ENCODE measurements at regions not wholly inside any gene's neighbourhood (a gene's known extent, or its start where the extent isn't known, plus 50 kb on each side); places are given as distances from the start of the nearest gene placed in this dataset.

GRCh38 chr20:51898788-51899187 lies 96.5 kb upstream of the SALL4 start:
- peaks cover 0 to 4% (median 0%) of the 10 kb centered on the region in 5 donors for H3K36me3 Mint-ChIP-seq
- Histone ChIP-seq H3K27ac (ENCODE audit: low read depth, low read length) (no peak overlapping the region), H3K9me3 (ENCODE audit: control insufficient read depth in 2 of 3, low read length in 3 of 3) (no peaks in the 10 kb centered on the region), H3K36me3 (ENCODE audit: control insufficient read depth in 2 of 3, insufficient read depth in 3 of 3, low read length in 3 of 3) (no peaks in the 10 kb centered on the region), H3K4me3 (ENCODE audit: low read length) (no peak overlapping the region), H3K4me1 (ENCODE audit: control insufficient read depth in 2 of 2, insufficient read depth in 2 of 2, low read length in 2 of 2) (no peaks in the 10 kb centered on the region), H3K27me3 (ENCODE audit: control insufficient read depth in 2 of 2, insufficient read depth in 2 of 2, low read length in 2 of 2) (no peaks in the 10 kb centered on the region)
- DNase-seq (no peak), ATAC-seq (no peak)
- peaks cover 0 to 15% (median 4%) of the 10 kb centered on the region in 11 donors for H3K9me3 Mint-ChIP-seq
- no peak overlapping the region for H3K4me3 Mint-ChIP-seq
- H3K4me1 Mint-ChIP-seq = peaks cover 0 to 3% (median 0%) of the 10 kb centered on the region in 7 donors
- H3K27me3 Mint-ChIP-seq = peaks cover 0 to 10% (median 3%) of the 10 kb centered on the region in 5 donors
- ChIA-PET CTCF (no interaction called here), POLR2A (no interaction called here)
- intact Hi-C loops (cut with micrococcal nuclease) = no loop called here
- H3K27ac Mint-ChIP-seq = no peak overlapping the region

- peaks cover 0 to under 1% (median 0%) of the 10 kb centered on the region in 5 donors for H3K36me3 Mint-ChIP-seq
- no peaks in the 10 kb centered on the region for H3K27me3 ChIP-seq (ENCODE audit: control insufficient read depth in 2 of 2, insufficient read depth in 2 of 2, low read length in 2 of 2)
- H3K27ac ChIP-seq (ENCODE audit: low read depth, low read length) = no peak overlapping the region
- CTCF ChIA-PET = no interaction called here
- H3K4me3 ChIP-seq (ENCODE audit: low read length) = no peak overlapping the region
- H3K9me3 Mint-ChIP-seq = peaks cover 0 to 9% (median 4%) of the 10 kb centered on the region in 11 donors
- H3K36me3 ChIP-seq (ENCODE audit: control insufficient read depth in 2 of 3, insufficient read depth in 3 of 3, low read length in 3 of 3) = no peaks in the 10 kb centered on the region
- H3K4me3 Mint-ChIP-seq = no peak overlapping the region
- H3K4me1 ChIP-seq (ENCODE audit: control insufficient read depth in 2 of 2, insufficient read depth in 2 of 2, low read length in 2 of 2) = no peaks in the 10 kb centered on the region
- H3K9me3 ChIP-seq (ENCODE audit: control insufficient read depth in 2 of 3, low read length in 3 of 3) = no peaks in the 10 kb centered on the region
- POLR2A ChIA-PET = no interaction called here
- H3K27ac Mint-ChIP-seq = no peak overlapping the region
- intact Hi-C loops (cut with micrococcal nuclease) = no loop called here
- no peaks in the 10 kb centered on the region for H3K4me1 Mint-ChIP-seq
- no peak for DNase-seq
- peaks cover 0 to 11% (median under 1%) of the 10 kb centered on the region in 5 donors for H3K27me3 Mint-ChIP-seq
- no peak for ATAC-seq
These were observed 92.3 kb upstream of the SALL4 start for GRCh38 chr20:51894619-51895018.

GRCh38 chr20:51894201-51894600 lies 91.9 kb upstream of the SALL4 start:
- H3K27ac Mint-ChIP-seq = no peak overlapping the region
- H3K36me3 ChIP-seq (ENCODE audit: control insufficient read depth in 2 of 3, insufficient read depth in 3 of 3, low read length in 3 of 3) = no peaks in the 10 kb centered on the region
- CTCF ChIA-PET = no interaction called here
- ATAC-seq (no peak), DNase-seq (no peak)
- H3K27ac ChIP-seq (ENCODE audit: low read depth, low read length) = no peak overlapping the region
- H3K27me3 ChIP-seq (ENCODE audit: control insufficient read depth in 2 of 2, insufficient read depth in 2 of 2, low read length in 2 of 2) = no peaks in the 10 kb centered on the region
- no peak overlapping the region for H3K4me3 ChIP-seq (ENCODE audit: low read length)
- peaks cover 0 to 8% (median 3%) of the 10 kb centered on the region in 11 donors for H3K9me3 Mint-ChIP-seq
- H3K27me3 Mint-ChIP-seq = peaks cover 0 to 11% (median 0%) of the 10 kb centered on the region in 5 donors
- POLR2A ChIA-PET = no interaction called here
- no peaks in the 10 kb centered on the region for H3K36me3 Mint-ChIP-seq
- no peak overlapping the region for H3K4me3 Mint-ChIP-seq
- no peaks in the 10 kb centered on the region for H3K4me1 ChIP-seq (ENCODE audit: control insufficient read depth in 2 of 2, insufficient read depth in 2 of 2, low read length in 2 of 2)
- H3K9me3 ChIP-seq (ENCODE audit: control insufficient read depth in 2 of 3, low read length in 3 of 3) = no peaks in the 10 kb centered on the region
- intact Hi-C loops (cut with micrococcal nuclease) = no loop called here
- H3K4me1 Mint-ChIP-seq = no peaks in the 10 kb centered on the region

GRCh38 chr20:51893723-51894122 lies 91.4 kb upstream of the SALL4 start:
- peaks cover 0 to 4% (median 0%) of the 10 kb centered on the region in 11 donors for H3K9me3 Mint-ChIP-seq
- H3K4me3 Mint-ChIP-seq = no peak overlapping the region
- H3K4me1 ChIP-seq (ENCODE audit: control insufficient read depth in 2 of 2, insufficient read depth in 2 of 2, low read length in 2 of 2) = no peaks in the 10 kb centered on the region
- no peaks in the 10 kb centered on the region for H3K36me3 Mint-ChIP-seq
- H3K9me3 ChIP-seq (ENCODE audit: control insufficient read depth in 2 of 3, low read length in 3 of 3) = no peaks in the 10 kb centered on the region
- no peak overlapping the region for H3K27ac ChIP-seq (ENCODE audit: low read depth, low read length)
- H3K27me3 ChIP-seq (ENCODE audit: control insufficient read depth in 2 of 2, insufficient read depth in 2 of 2, low read length in 2 of 2) = no peaks in the 10 kb centered on the region
- ChIA-PET POLR2A (no interaction called here), CTCF (no interaction called here)
- H3K4me1 Mint-ChIP-seq = no peaks in the 10 kb centered on the region
- DNase-seq (no peak), ATAC-seq (no peak)
- peaks cover 0 to 11% (median 0%) of the 10 kb centered on the region in 5 donors for H3K27me3 Mint-ChIP-seq
- no peaks in the 10 kb centered on the region for H3K36me3 ChIP-seq (ENCODE audit: control insufficient read depth in 2 of 3, insufficient read depth in 3 of 3, low read length in 3 of 3)
- intact Hi-C loops (cut with micrococcal nuclease) = no loop called here
- no peak overlapping the region for H3K27ac Mint-ChIP-seq
- H3K4me3 ChIP-seq (ENCODE audit: low read length) = no peak overlapping the region

- Mint-ChIP-seq H3K27ac (no peak overlapping the region), H3K4me1 (no peaks in the 10 kb centered on the region), H3K9me3 (peaks cover 0 to 4% (median 0%) of the 10 kb centered on the region in 11 donors), H3K4me3 (no peak overlapping the region), H3K36me3 (no peaks in the 10 kb centered on the region), H3K27me3 (peaks cover 0 to 11% (median 0%) of the 10 kb centered on the region in 5 donors)
- ATAC-seq (no peak), DNase-seq (no peak)
- Histone ChIP-seq H3K27ac (ENCODE audit: low read depth, low read length) (no peak overlapping the region), H3K9me3 (ENCODE audit: control insufficient read depth in 2 of 3, low read length in 3 of 3) (no peaks in the 10 kb centered on the region), H3K4me3 (ENCODE audit: low read length) (no peak overlapping the region), H3K27me3 (ENCODE audit: control insufficient read depth in 2 of 2, insufficient read depth in 2 of 2, low read length in 2 of 2) (no peaks in the 10 kb centered on the region), H3K4me1 (ENCODE audit: control insufficient read depth in 2 of 2, insufficient read depth in 2 of 2, low read length in 2 of 2) (no peaks in the 10 kb centered on the region), H3K36me3 (ENCODE audit: control insufficient read depth in 2 of 3, insufficient read depth in 3 of 3, low read length in 3 of 3) (no peaks in the 10 kb centered on the region)
- ChIA-PET CTCF (no interaction called here), POLR2A (no interaction called here)
- intact Hi-C loops (cut with micrococcal nuclease) = no loop called here
These were observed 87.7 kb upstream of the SALL4 start for GRCh38 chr20:51890003-51890402.

GRCh38 chr20:51889466-51889865 lies 87.1 kb upstream of the SALL4 start:
- Mint-ChIP-seq H3K36me3 (no peaks in the 10 kb centered on the region), H3K27me3 (peaks cover 0 to 7% (median 0%) of the 10 kb centered on the region in 5 donors), H3K4me3 (no peak overlapping the region), H3K4me1 (no peaks in the 10 kb centered on the region), H3K27ac (no peak overlapping the region), H3K9me3 (peaks cover 0 to 3% (median 0%) of the 10 kb centered on the region in 11 donors)
- POLR2A ChIA-PET = no interaction called here
- no peak for ATAC-seq
- CTCF ChIA-PET = no interaction called here
- no peaks in the 10 kb centered on the region for H3K27me3 ChIP-seq (ENCODE audit: control insufficient read depth in 2 of 2, insufficient read depth in 2 of 2, low read length in 2 of 2)
- DNase-seq = no peak
- H3K4me3 ChIP-seq (ENCODE audit: low read length) = no peak overlapping the region
- intact Hi-C loops (cut with micrococcal nuclease) = no loop called here
- no peaks in the 10 kb centered on the region for H3K4me1 ChIP-seq (ENCODE audit: control insufficient read depth in 2 of 2, insufficient read depth in 2 of 2, low read length in 2 of 2)
- H3K27ac ChIP-seq (ENCODE audit: low read depth, low read length) = no peak overlapping the region
- no peaks in the 10 kb centered on the region for H3K9me3 ChIP-seq (ENCODE audit: control insufficient read depth in 2 of 3, low read length in 3 of 3)
- no peaks in the 10 kb centered on the region for H3K36me3 ChIP-seq (ENCODE audit: control insufficient read depth in 2 of 3, insufficient read depth in 3 of 3, low read length in 3 of 3)

- Histone ChIP-seq H3K27me3 (ENCODE audit: control insufficient read depth in 2 of 2, insufficient read depth in 2 of 2, low read length in 2 of 2) (no peaks in the 10 kb centered on the region), H3K9me3 (ENCODE audit: control insufficient read depth in 2 of 3, low read length in 3 of 3) (no peaks in the 10 kb centered on the region), H3K36me3 (ENCODE audit: control insufficient read depth in 2 of 3, insufficient read depth in 3 of 3, low read length in 3 of 3) (no peaks in the 10 kb centered on the region), H3K4me3 (ENCODE audit: low read length) (no peak overlapping the region), H3K4me1 (ENCODE audit: control insufficient read depth in 2 of 2, insufficient read depth in 2 of 2, low read length in 2 of 2) (no peaks in the 10 kb centered on the region), H3K27ac (ENCODE audit: low read depth, low read length) (no peak overlapping the region)
- POLR2A ChIA-PET = no interaction called here
- Mint-ChIP-seq H3K4me3 (no peak overlapping the region), H3K36me3 (no peaks in the 10 kb centered on the region), H3K9me3 (no peaks in the 10 kb centered on the region), H3K27me3 (peaks cover 0 to 1% (median 0%) of the 10 kb centered on the region in 5 donors), H3K27ac (no peak overlapping the region), H3K4me1 (no peaks in the 10 kb centered on the region)
- ATAC-seq = no peak
- intact Hi-C loops (cut with micrococcal nuclease) = no loop called here
- no peak for DNase-seq
- CTCF ChIA-PET = no interaction called here
These were observed 86.0 kb upstream of the SALL4 start for GRCh38 chr20:51888291-51888690.
